HEK293T (cell line): ENCODE measurements at regions not wholly inside any gene's neighbourhood (a gene's known extent, or its start where the extent isn't known, plus 50 kb on each side); places are given as distances from the start of the nearest gene placed in this dataset.

Source experiments
- CTCF ChIA-PET: fragments of 350-600 bp; formaldehyde crosslinking; extraction: SDS; loops from one replicate; lab custom pipeline; 2021; ENCODE audit warnings: antibody characterized with exemption, inconsistent platforms; lab: Yijun Ruan, JAX
- POLR2A ChIA-PET: fragments of 350-600 bp; formaldehyde crosslinking; extraction: SDS; loops from one replicate; lab custom pipeline; 2020; ENCODE audit warnings: antibody characterized with exemption, inconsistent platforms; lab: Yijun Ruan, JAX
- DNase-seq: peaks from one replicate; pipeline ENCODE4 v3.0.0; 2012; ENCODE audit warnings: mixed read lengths; ENCODE audit errors: extremely low spot score
- ARNT ChIP-seq: fragments of 450-650 bp; IDR thresholded peaks from 2 replicates; pipeline ENCODE4 v1.6.1; 2017; ENCODE audit warnings: mild to moderate bottlenecking
- BHLHE40 ChIP-seq: fragments of 450-650 bp; IDR thresholded peaks from 2 replicates; pipeline ENCODE4 v1.6.1; 2016; ENCODE audit warnings: mild to moderate bottlenecking, moderate library complexity, borderline replicate concordance
- CTBP1 ChIP-seq: fragments of 450-650 bp; IDR thresholded peaks from 2 replicates; pipeline ENCODE4 v1.6.1; 2016; ENCODE audit warnings: borderline replicate concordance
- ELF4 ChIP-seq: fragments of 450-650 bp; IDR thresholded peaks from 2 replicates; pipeline ENCODE4 v1.6.1; 2017; ENCODE audit warnings: antibody characterized with exemption
- FOXA1 ChIP-seq: fragments of 450-650 bp; IDR thresholded peaks from 2 replicates; pipeline ENCODE4 v1.6.1; 2016; ENCODE audit warnings: mild to moderate bottlenecking
- FOXK2 ChIP-seq: fragments of 450-650 bp; IDR thresholded peaks from 2 replicates; pipeline ENCODE4 v1.6.1; 2016; ENCODE audit warnings: mild to moderate bottlenecking
- FOXM1 ChIP-seq: fragments of 450-650 bp; IDR thresholded peaks from 2 replicates; pipeline ENCODE4 v1.6.1; 2017; ENCODE audit warnings: mild to moderate bottlenecking, borderline replicate concordance
- HDGF ChIP-seq: fragments of 450-650 bp; IDR thresholded peaks from 2 replicates; pipeline ENCODE4 v1.6.1; 2017; ENCODE audit warnings: antibody characterized with exemption, borderline replicate concordance
- L3MBTL2 ChIP-seq: fragments of 450-650 bp; conservative IDR thresholded peaks from 2 replicates; pipeline ENCODE4 v1.6.1; 2016; ENCODE audit warnings: mild to moderate bottlenecking
- LEF1 ChIP-seq: fragments of 450-650 bp; IDR thresholded peaks from 2 replicates; pipeline ENCODE4 v1.6.1; 2017; ENCODE audit warnings: mild to moderate bottlenecking, borderline replicate concordance
- NFRKB ChIP-seq: fragments of 450-650 bp; IDR thresholded peaks from 2 replicates; pipeline ENCODE4 v1.6.1; 2016; ENCODE audit warnings: mild to moderate bottlenecking, moderate library complexity
- PKNOX1 ChIP-seq: fragments of 450-650 bp; IDR thresholded peaks from 2 replicates; pipeline ENCODE4 v1.6.1; 2016
- SP1 ChIP-seq: fragments of 450-650 bp; IDR thresholded peaks from 2 replicates; pipeline ENCODE4 v1.6.1; 2017
- SUZ12 ChIP-seq: fragments of 450-650 bp; IDR thresholded peaks from 2 replicates; pipeline ENCODE4 v1.6.1; 2016; ENCODE audit warnings: mild to moderate bottlenecking
- TARDBP ChIP-seq: fragments of 450-650 bp; IDR thresholded peaks from 2 replicates; pipeline ENCODE4 v1.6.1; 2016
- ZNF384 ChIP-seq: fragments of 450-650 bp; IDR thresholded peaks from 2 replicates; pipeline ENCODE4 v1.6.1; 2016

- ChIA-PET CTCF (no interaction called here), POLR2A (no interaction called here)
- no peak for DNase-seq
- no peak for TF ChIP-seq FOXK2
- no peak for TF ChIP-seq FOXM1
- no peak for TF ChIP-seq TARDBP
- no peak for TF ChIP-seq HDGF
- TF ChIP-seq ARNT, result no peak
- no peak for TF ChIP-seq LEF1
- no peak for TF ChIP-seq ELF4
- TF ChIP-seq CTBP1, result no peak
- TF ChIP-seq ZNF384, result no peak
- no peak for TF ChIP-seq SP1
- no peak for TF ChIP-seq SUZ12
Measured at GRCh38 chr3:155007729-155008128, 72.4 kb upstream of the MME start.

- DNase-seq, result no peak
- POLR2A ChIA-PET, result no interaction called here
- CTCF ChIA-PET, result no interaction called here
- TF ChIP-seq LEF1 (no peak), FOXM1 (no peak)
Measured at GRCh38 chr3:155001289-155002010, 78.7 kb upstream of the MME start.

- DNase-seq, result no peak
- TF ChIP-seq PKNOX1 (no peak), FOXA1 (no peak), NFRKB (no peak), BHLHE40 (no peak), ZNF384 (no peak)
- CTCF ChIA-PET, result no interaction called here
- POLR2A ChIA-PET, result no interaction called here
Measured at GRCh38 chr3:154992655-154993054, 87.5 kb upstream of the MME start.

GRCh38 chr3:154990543-154990942 lies 89.6 kb upstream of the MME start:
- TF ChIP-seq FOXA1, result no peak
- TF ChIP-seq HDGF, result no peak
- no peak for TF ChIP-seq ZNF384
- no peak for TF ChIP-seq BHLHE40
- no peak for TF ChIP-seq PKNOX1
- no peak for TF ChIP-seq CTBP1
- no peak for TF ChIP-seq L3MBTL2
- no peak for TF ChIP-seq FOXK2
- TF ChIP-seq FOXM1, result no peak
- no peak for TF ChIP-seq TARDBP
- no peak for TF ChIP-seq NFRKB
- no peak for TF ChIP-seq ELF4
- no peak for TF ChIP-seq SUZ12
- TF ChIP-seq LEF1, result no peak
- TF ChIP-seq SP1, result no peak
- TF ChIP-seq ARNT, result no peak
- CTCF ChIA-PET, result no interaction called here
- DNase-seq, result no peak

GRCh38 chr3:154987846-154988245 lies 92.3 kb upstream of the MME start:
- CTCF ChIA-PET, result no interaction called here
- no peak for DNase-seq
- TF ChIP-seq HDGF (no peak), PKNOX1 (no peak), BHLHE40 (no peak), NFRKB (no peak), LEF1 (no peak), CTBP1 (no peak), TARDBP (no peak), SP1 (no peak), FOXK2 (no peak), ZNF384 (no peak), FOXA1 (no peak), SUZ12 (no peak), ELF4 (no peak), ARNT (no peak), FOXM1 (no peak)
- POLR2A ChIA-PET, result no interaction called here

More at GRCh38 chr3:154990543-154990942, 89.6 kb upstream of the MME start:
- POLR2A ChIA-PET, result no interaction called here

GRCh38 chr3:154981664-154982063 lies 98.5 kb upstream of the MME start:
- DNase-seq, result no peak
- ChIA-PET CTCF (no interaction called here), POLR2A (no interaction called here)
- peak; percentile 64 for TF ChIP-seq PKNOX1
- TF ChIP-seq FOXM1, result no peak
